HCT116 (cell line): ENCODE measurements at regions not wholly inside any gene's neighbourhood (a gene's known extent, or its start where the extent isn't known, plus 50 kb on each side); places are given as distances from the start of the nearest gene placed in this dataset.

Experiments
- ATAC-seq: fragments of 200-7000 bp; cut with Tn5 transposase; 2 replicates; pipeline ENCODE4 v1.9.1; 2020; ENCODE audit warnings: mild to moderate bottlenecking, moderate library complexity
- BruUV-seq: library from RNA; stranded (reverse); fragments of 400-500 nt; replicated peaks from 2 replicates; lab custom pipeline; 2021; lab: Mats Ljungman, UMichigan
- CTCF ChIA-PET: fragments of 300-600 bp; sonication (Branson Sonifier 250); formaldehyde crosslinking; loops from one replicate; lab custom pipeline; 2021; ENCODE audit warnings: antibody characterized with exemption; lab: Charles Lee
- POLR2A ChIA-PET: fragments of 300-600, 350-600 bp; sonication (Branson Sonifier 250); formaldehyde crosslinking; loops from one replicate; lab custom pipeline; 2021; ENCODE audit warnings: antibody characterized with exemption; lab: Charles Lee
- RAD21 ChIA-PET, 2 experiments: fragments of 300-600 bp; sonication (Branson Sonifier 250); formaldehyde crosslinking; loops; one replicate each; lab custom pipeline; 2023; ENCODE audit warnings: low total read pairs in 2 of 2; ENCODE audit not compliant: uncharacterized antibody in 2 of 2, unreplicated experiment in 2 of 2, low non-redundant PET in 1 of 2; lab: Charles Lee
- DNase-seq: peaks from one replicate; pipeline ENCODE4 v3.0.0-alpha.2; 2010; ENCODE audit warnings: low read depth, low spot score
- H2AFZ ChIP-seq: fragments of 200-600 bp; shearing (Covaris generic), sonication (generic); 2 replicates; pipeline ENCODE4 v1.6.1; 2017; ENCODE audit warnings: low read depth, mixed run types, mixed read lengths, antibody characterized with exemption, low read length; ENCODE audit not compliant: poor library complexity, severe bottlenecking
- H3K27ac ChIP-seq: 2 replicates; pipeline ENCODE4 v1.5.1; 2012; ENCODE audit warnings: low read depth, low read length
- H3K27me3 ChIP-seq: fragments of 200-600 bp; sonication (generic); 2 replicates; pipeline ENCODE4 v1.6.1; 2016; ENCODE audit warnings: mixed run types, low read length, mixed read lengths; ENCODE audit not compliant: insufficient read depth
- H3K36me3 ChIP-seq, 2 experiments: fragments of 200-500 bp in 1 of 2; fragments of 200-600 bp in 1 of 2; sonication (Bioruptor generic) in 1 of 2; sonication (generic) in 1 of 2; 2 replicates each; pipeline versions ENCODE4 v1.5.1 to v1.6.1; 2014 to 2016; ENCODE audit warnings: low read length in 2 of 2, inconsistent platforms in 1 of 2, mixed read lengths in 1 of 2, mixed run types in 1 of 2; ENCODE audit not compliant: insufficient read depth in 2 of 2, control insufficient read depth in 1 of 2
- H3K4me1 ChIP-seq, 2 experiments: fragments of 200-600 bp in 1 of 2; sonication (generic) in 1 of 2; 2 replicates each; pipeline versions ENCODE4 v1.5.1 to v1.6.1; 2012 to 2017; ENCODE audit warnings: low read length in 2 of 2, inconsistent platforms in 1 of 2, mild to moderate bottlenecking in 1 of 2, mixed read lengths in 1 of 2, mixed run types in 1 of 2, moderate library complexity in 1 of 2; ENCODE audit not compliant: insufficient read depth in 2 of 2, control insufficient read depth in 1 of 2
- H3K4me2 ChIP-seq: fragments of 200-600 bp; sonication (generic); 2 replicates; pipeline ENCODE4 v1.6.1; 2017; ENCODE audit warnings: mixed run types, low read length, mixed read lengths
- H3K4me3 ChIP-seq, 2 experiments: fragments of 200-600 bp in 1 of 2; sonication (generic) in 1 of 2; replicated peaks in 1 of 2; 2 replicates each; pipeline ENCODE4 v1.5.1; 2011 to 2016; ENCODE audit warnings: low read length in 2 of 2, control low read depth in 1 of 2, low read depth in 1 of 2, mild to moderate bottlenecking in 1 of 2, mixed read lengths in 1 of 2, mixed run types in 1 of 2
- H3K79me2 ChIP-seq: fragments of 200-600 bp; sonication (generic); 2 replicates; pipeline ENCODE4 v1.6.1; 2017; ENCODE audit warnings: mild to moderate bottlenecking, mixed run types, low read length, moderate library complexity, mixed read lengths; ENCODE audit not compliant: insufficient read depth
- H3K9ac ChIP-seq: fragments of 200-600 bp; sonication (generic); 2 replicates; pipeline ENCODE4 v1.6.1; 2016; ENCODE audit warnings: low read length, mixed read lengths
- H3K9me2 ChIP-seq: fragments of 200-600 bp; sonication (generic), shearing (Covaris generic); 2 replicates; pipeline ENCODE4 v1.6.1; 2017; ENCODE audit warnings: mixed run types, mild to moderate bottlenecking, moderate library complexity; ENCODE audit not compliant: insufficient read depth
- H3K9me3 ChIP-seq, 2 experiments: fragments of 200-500 bp in 1 of 2; fragments of 200-600 bp in 1 of 2; sonication (Bioruptor generic) in 1 of 2; sonication (generic) in 1 of 2; 2 replicates each; pipeline ENCODE4 v1.6.1; 2014 to 2017; ENCODE audit warnings: low read length in 2 of 2, mixed read lengths in 2 of 2, inconsistent platforms in 1 of 2, low read depth in 1 of 2, mild to moderate bottlenecking in 1 of 2, mixed run types in 1 of 2, moderate library complexity in 1 of 2; ENCODE audit not compliant: control insufficient read depth in 1 of 2, insufficient read depth in 1 of 2
- H4K20me1 ChIP-seq: fragments of 200-600 bp; sonication (generic), shearing (Covaris generic); 2 replicates; pipeline ENCODE4 v1.6.1; 2017; ENCODE audit warnings: mixed run types, mild to moderate bottlenecking, moderate library complexity; ENCODE audit not compliant: insufficient read depth
- CBX3 ChIP-seq: IDR thresholded peaks from 2 replicates; pipeline ENCODE4 v1.6.1; 2012; ENCODE audit warnings: low read depth
- CEBPB ChIP-seq: IDR thresholded peaks from 2 replicates; pipeline ENCODE4 v1.6.1; 2012; ENCODE audit warnings: low read depth
- EGR1 ChIP-seq: IDR thresholded peaks from 2 replicates; pipeline ENCODE4 v1.6.1; 2012; ENCODE audit warnings: low read depth
- ELF1 ChIP-seq: IDR thresholded peaks from 2 replicates; pipeline ENCODE4 v1.6.1; 2012; ENCODE audit warnings: low read depth, borderline replicate concordance
- EZH2phosphoT487 ChIP-seq: fragments of 200-600 bp; IDR thresholded peaks from 2 replicates; pipeline ENCODE4 v1.6.1; 2018; ENCODE audit warnings: antibody characterized with exemption, borderline replicate concordance
- FOSL1 ChIP-seq: IDR thresholded peaks from 2 replicates; pipeline ENCODE4 v1.6.1; 2012; ENCODE audit warnings: low read depth
- JUND ChIP-seq: IDR thresholded peaks from 2 replicates; pipeline ENCODE4 v1.6.1; 2012
- POLR2A ChIP-seq: IDR thresholded peaks from 2 replicates; pipeline ENCODE4 v1.7.0; 2011; ENCODE audit warnings: borderline replicate concordance; ENCODE audit not compliant: insufficient read depth, insufficient read length; ENCODE audit errors: extremely low read depth
- POLR2AphosphoS5 ChIP-seq: IDR thresholded peaks from 2 replicates; pipeline ENCODE4 v1.6.1; 2011; ENCODE audit warnings: mild to moderate bottlenecking, low read depth, low read length, moderate library complexity
- SP1 ChIP-seq: IDR thresholded peaks from 2 replicates; pipeline ENCODE4 v1.6.1; 2012; ENCODE audit warnings: low read depth
- YY1 ChIP-seq: IDR thresholded peaks from 2 replicates; pipeline ENCODE4 v1.6.1; 2011; ENCODE audit warnings: low read length, low read depth, moderate library complexity, mild to moderate bottlenecking; ENCODE audit not compliant: insufficient replicate concordance; ENCODE audit errors: extremely low read depth
- ZFX ChIP-seq: fragments of 450-650 bp; IDR thresholded peaks from 2 replicates; pipeline ENCODE4 v1.6.1; 2017
- ZNF274 ChIP-seq: fragments of 200-500 bp; sonication (Bioruptor generic); IDR thresholded peaks from 2 replicates; pipeline ENCODE4 v1.6.1; 2014; ENCODE audit warnings: mild to moderate bottlenecking, low read depth, low read length, inconsistent platforms
- intact Hi-C: fragments of 100-400 bp; cut with micrococcal nuclease; formaldehyde crosslinking; loops from 2 replicates; pipeline ENCODE4 v1.10.0; 2022
- TF ChIP-seq, protein P1 (sequence below): IDR thresholded peaks from 2 replicates; pipeline ENCODE4 v1.6.1; 2012
- TF ChIP-seq, protein P2 (sequence below): IDR thresholded peaks from 2 replicates; pipeline ENCODE4 v1.6.1; 2012
- TF ChIP-seq, protein P3 (sequence below): IDR thresholded peaks from 2 replicates; pipeline ENCODE4 v1.6.1; 2012; ENCODE audit warnings: low read depth

DNA sequence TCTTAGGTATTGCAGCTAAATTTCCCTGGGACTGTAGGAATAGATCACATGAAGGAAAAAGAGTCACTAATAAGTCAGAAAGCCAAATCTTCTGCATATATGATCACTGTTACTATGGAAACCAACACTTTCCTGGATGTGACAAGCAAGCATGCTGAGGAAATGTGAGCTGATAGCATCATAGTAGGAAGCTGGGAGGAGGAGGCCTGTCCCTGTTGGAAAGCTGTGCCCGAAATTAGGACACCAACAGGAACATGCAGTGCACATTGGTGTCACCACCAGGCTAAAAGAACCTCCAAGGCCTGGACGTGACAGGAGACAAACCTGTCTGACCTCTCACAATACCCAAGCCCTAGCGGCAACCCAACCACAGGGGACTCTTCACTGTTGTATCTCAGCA is 181.9 kb upstream of the PCSK2 start:
- CTCF ChIA-PET, result no interaction called here
- BruUV-seq, result no TSS peak
- H3K9me3 ChIP-seq, result no peaks in the 10 kb centered on the region
- no peak overlapping the region for H3K9ac ChIP-seq
- no peaks in the 10 kb centered on the region for H3K36me3 ChIP-seq
- TF ChIP-seq, protein P1, sequence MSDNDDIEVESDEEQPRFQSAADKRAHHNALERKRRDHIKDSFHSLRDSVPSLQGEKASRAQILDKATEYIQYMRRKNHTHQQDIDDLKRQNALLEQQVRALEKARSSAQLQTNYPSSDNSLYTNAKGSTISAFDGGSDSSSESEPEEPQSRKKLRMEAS, result no peak
- TF ChIP-seq, protein P2, sequence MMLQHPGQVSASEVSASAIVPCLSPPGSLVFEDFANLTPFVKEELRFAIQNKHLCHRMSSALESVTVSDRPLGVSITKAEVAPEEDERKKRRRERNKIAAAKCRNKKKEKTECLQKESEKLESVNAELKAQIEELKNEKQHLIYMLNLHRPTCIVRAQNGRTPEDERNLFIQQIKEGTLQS, result no peak
- TF ChIP-seq EGR1, result no peak
- no peak for TF ChIP-seq ELF1
- no peak for TF ChIP-seq POLR2A
- no peak for TF ChIP-seq ZFX
- no peak for TF ChIP-seq EZH2phosphoT487
- no peak for TF ChIP-seq YY1
- TF ChIP-seq, protein P3, sequence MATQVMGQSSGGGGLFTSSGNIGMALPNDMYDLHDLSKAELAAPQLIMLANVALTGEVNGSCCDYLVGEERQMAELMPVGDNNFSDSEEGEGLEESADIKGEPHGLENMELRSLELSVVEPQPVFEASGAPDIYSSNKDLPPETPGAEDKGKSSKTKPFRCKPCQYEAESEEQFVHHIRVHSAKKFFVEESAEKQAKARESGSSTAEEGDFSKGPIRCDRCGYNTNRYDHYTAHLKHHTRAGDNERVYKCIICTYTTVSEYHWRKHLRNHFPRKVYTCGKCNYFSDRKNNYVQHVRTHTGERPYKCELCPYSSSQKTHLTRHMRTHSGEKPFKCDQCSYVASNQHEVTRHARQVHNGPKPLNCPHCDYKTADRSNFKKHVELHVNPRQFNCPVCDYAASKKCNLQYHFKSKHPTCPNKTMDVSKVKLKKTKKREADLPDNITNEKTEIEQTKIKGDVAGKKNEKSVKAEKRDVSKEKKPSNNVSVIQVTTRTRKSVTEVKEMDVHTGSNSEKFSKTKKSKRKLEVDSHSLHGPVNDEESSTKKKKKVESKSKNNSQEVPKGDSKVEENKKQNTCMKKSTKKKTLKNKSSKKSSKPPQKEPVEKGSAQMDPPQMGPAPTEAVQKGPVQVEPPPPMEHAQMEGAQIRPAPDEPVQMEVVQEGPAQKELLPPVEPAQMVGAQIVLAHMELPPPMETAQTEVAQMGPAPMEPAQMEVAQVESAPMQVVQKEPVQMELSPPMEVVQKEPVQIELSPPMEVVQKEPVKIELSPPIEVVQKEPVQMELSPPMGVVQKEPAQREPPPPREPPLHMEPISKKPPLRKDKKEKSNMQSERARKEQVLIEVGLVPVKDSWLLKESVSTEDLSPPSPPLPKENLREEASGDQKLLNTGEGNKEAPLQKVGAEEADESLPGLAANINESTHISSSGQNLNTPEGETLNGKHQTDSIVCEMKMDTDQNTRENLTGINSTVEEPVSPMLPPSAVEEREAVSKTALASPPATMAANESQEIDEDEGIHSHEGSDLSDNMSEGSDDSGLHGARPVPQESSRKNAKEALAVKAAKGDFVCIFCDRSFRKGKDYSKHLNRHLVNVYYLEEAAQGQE, result no peak
- no peak for TF ChIP-seq POLR2AphosphoS5
- TF ChIP-seq CBX3, result no peak
- no peak for TF ChIP-seq FOSL1
- TF ChIP-seq SP1, result no peak
- TF ChIP-seq JUND, result no peak
- no peak for TF ChIP-seq ZNF274
- TF ChIP-seq CEBPB, result no peak
- no peak overlapping the region for H3K4me3 ChIP-seq
- no peak for DNase-seq
- POLR2A ChIA-PET, result no interaction called here
- no peak overlapping the region for H3K4me2 ChIP-seq
- RAD21 ChIA-PET, result no interaction called here
- H3K79me2 ChIP-seq, result no peaks in the 10 kb centered on the region
- intact Hi-C loops, result no loop called here
- H4K20me1 ChIP-seq, result no peaks in the 10 kb centered on the region
- no peak overlapping the region for H2AFZ ChIP-seq
- no peaks in the 10 kb centered on the region for H3K27me3 ChIP-seq
- H3K9me2 ChIP-seq, result no peaks in the 10 kb centered on the region
- H3K4me1 ChIP-seq, result no peaks in the 10 kb centered on the region
- ATAC-seq, result no peak
- no peak overlapping the region for H3K27ac ChIP-seq
